T-cell (primary cell): ENCODE measurements at regions not wholly inside any gene's neighbourhood (a gene's known extent, or its start where the extent isn't known, plus 50 kb on each side); places are given as distances from the start of the nearest gene placed in this dataset.

Source experiments
- ATAC-seq, 4 experiments: fragments of 200-7000 bp in 3 of 4; fragments of 150-1000 bp in 1 of 4; cut with Tn5 transposase; replicated peaks in 1 of 4; 1 replicate in 3 of 4; 2 replicates in 1 of 4; pipeline ENCODE4 v1.10.0; 2021; ENCODE audit warnings: moderate library complexity in 3 of 4, mild to moderate bottlenecking in 2 of 4, moderate number of reproducible peaks in 1 of 4
- CTCF ChIA-PET, 2 donors: fragments of 300-600 bp; sonication (Branson Sonifier 250); formaldehyde crosslinking; loops; one replicate each; lab custom pipeline; 2022; ENCODE audit warnings: antibody characterized with exemption in 2 of 2; lab: Charles Lee
- POLR2A ChIA-PET, 2 donors: fragments of 300-600 bp; sonication (Branson Sonifier 250); formaldehyde crosslinking; loops; one replicate each; lab custom pipeline; 2022; ENCODE audit warnings: antibody characterized with exemption in 2 of 2; lab: Charles Lee
- DNase-seq, 35 experiments: peaks; one replicate each; pipeline versions ENCODE4 v3.0.0 to v3.0.0-alpha.2; 2013 to 2023
- H3K27ac ChIP-seq: one replicate; pipeline ENCODE4 v1.5.1; 2013; ENCODE audit warnings: low read length
- H3K27me3 ChIP-seq, 2 experiments: replicated peaks in 1 of 2; 1 replicate in 1 of 2; 2 replicates in 1 of 2; pipeline versions ENCODE4 v1.6.1 to v1.7.0; 2013; ENCODE audit warnings: low read length in 1 of 2, mixed read lengths in 1 of 2; ENCODE audit not compliant: control insufficient read depth in 2 of 2, insufficient read depth in 2 of 2; ENCODE audit errors: extremely low read depth in 1 of 2
- H3K36me3 ChIP-seq, 2 donors: 1 replicate in 1 of 2; 2 replicates in 1 of 2; pipeline versions ENCODE4 v1.6.1 to v1.7.0; 2013; ENCODE audit warnings: low read length in 1 of 2; ENCODE audit not compliant: control insufficient read depth in 2 of 2, insufficient read depth in 1 of 2; ENCODE audit errors: extremely low read depth in 1 of 2
- H3K4me1 ChIP-seq, 2 experiments: 1 replicate in 1 of 2; 2 replicates in 1 of 2; pipeline versions ENCODE4 v1.6.1 to v1.7.0; 2013; ENCODE audit warnings: low read length in 2 of 2, mixed read lengths in 1 of 2; ENCODE audit not compliant: insufficient read depth in 2 of 2, control insufficient read depth in 1 of 2; ENCODE audit errors: extremely low read depth in 1 of 2
- H3K4me3 ChIP-seq, 2 donors: 1 replicate in 1 of 2; 2 replicates in 1 of 2; pipeline versions ENCODE4 v1.5.1 to v1.7.0; 2013; ENCODE audit warnings: mild to moderate bottlenecking in 2 of 2, low read length in 1 of 2, moderate library complexity in 1 of 2; ENCODE audit not compliant: control insufficient read depth in 1 of 2; ENCODE audit errors: extremely low read depth in 1 of 2
- H3K9me3 ChIP-seq: 2 replicates; pipeline ENCODE4 v1.7.0; 2013
- H3K27ac Mint-ChIP-seq, 2 donors: one replicate each; pipeline ENCODE4 v1.8.0; 2020 to 2021; ENCODE audit warnings: mild to moderate bottlenecking in 2 of 2, mixed read lengths in 2 of 2
- H3K27me3 Mint-ChIP-seq, 2 donors: one replicate each; pipeline ENCODE4 v1.8.0; 2021 to 2022; ENCODE audit warnings: mixed read lengths in 2 of 2
- H3K36me3 Mint-ChIP-seq: one replicate; pipeline ENCODE4 v1.8.0; 2021; ENCODE audit warnings: mixed read lengths
- H3K4me1 Mint-ChIP-seq, 3 donors: one replicate each; pipeline ENCODE4 v1.8.0; 2020 to 2022; ENCODE audit warnings: mixed read lengths in 3 of 3, mild to moderate bottlenecking in 1 of 3
- H3K4me3 Mint-ChIP-seq, 3 donors: one replicate each; pipeline ENCODE4 v1.8.0; 2020 to 2022; ENCODE audit warnings: mild to moderate bottlenecking in 3 of 3, mixed read lengths in 3 of 3, moderate library complexity in 3 of 3
- H3K9me3 Mint-ChIP-seq, 3 donors: one replicate each; pipeline ENCODE4 v1.8.0; 2020 to 2022; ENCODE audit warnings: mixed read lengths in 3 of 3
- WGBS: methylation state at CpG from one replicate; pipeline ENCODE4 v1.1.5; 2013; ENCODE audit warnings: missing lambda C conversion rate; ENCODE audit not compliant: insufficient coverage; 5-methylcytosine and 5-hydroxymethylcytosine counted together

GRCh38 chr10:7507887-7508726 lies 97.3 kb upstream of the SFMBT2 start:
- H3K27ac Mint-ChIP-seq = peak overlapping the region; percentile 97
- Histone ChIP-seq H3K36me3 (no peaks in the 10 kb centered on the region), H3K9me3 (no peaks in the 10 kb centered on the region), H3K27ac (peak overlapping the region; percentile 81), H3K4me3 (no peak overlapping the region), H3K4me1 (peaks cover 21 to 37% of the 10 kb centered on the region in 2 experiments), H3K27me3 (no peaks in the 10 kb centered on the region)
- H3K36me3 Mint-ChIP-seq = peaks cover 17% of the 10 kb centered on the region
- ChIA-PET CTCF (interaction anchor here in 1 of 2 donors (0.7 kb wide), 1 partner anchor 24 kb away, joined by 4 read pairs; no protein-coding TSS in a partner anchor), POLR2A (no interaction called here)
- 29% methylated on average over 13 of the region's 13 CpGs for WGBS
- ATAC-seq = peak; percentile 54 to 84 (median 68)
- no peaks in the 10 kb centered on the region for H3K27me3 Mint-ChIP-seq
- peak overlapping the region in 2 of 3 donors; percentile 58 to 66 for H3K4me3 Mint-ChIP-seq
- H3K9me3 Mint-ChIP-seq = peaks cover 17 to 31% (median 17%) of the 10 kb centered on the region in 3 donors
- DNase-seq = peak in 24 of 35 experiments; percentile 2 to 60 (median 20)
- peaks cover 40 to 56% (median 56%) of the 10 kb centered on the region in 3 donors for H3K4me1 Mint-ChIP-seq

DNA sequence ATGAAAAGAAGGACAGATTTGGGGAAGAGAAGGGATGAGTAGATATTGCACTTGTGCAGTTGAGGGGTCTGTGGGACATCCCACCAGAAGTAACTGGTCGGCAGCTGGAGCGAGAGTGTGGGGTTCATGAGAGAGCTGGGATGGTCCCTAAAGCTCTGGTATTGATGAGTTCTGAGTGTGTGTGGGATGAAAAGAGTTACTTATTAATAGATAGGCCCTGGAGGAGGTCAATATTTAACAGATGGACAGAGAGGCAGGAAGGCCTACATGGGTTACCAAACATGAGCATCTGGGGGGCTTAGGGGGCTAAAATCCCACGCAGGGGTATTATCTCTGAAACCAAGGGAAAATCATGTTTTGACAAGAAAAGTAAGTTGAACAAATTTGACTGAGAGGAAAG lies 95.7 kb upstream of the SFMBT2 start:
- Histone ChIP-seq H3K4me3 (no peak overlapping the region), H3K36me3 (no peaks in the 10 kb centered on the region), H3K27ac (no peak overlapping the region), H3K9me3 (no peaks in the 10 kb centered on the region), H3K4me1 (peaks cover 19 to 33% of the 10 kb centered on the region in 2 experiments), H3K27me3 (no peaks in the 10 kb centered on the region)
- WGBS = 90% methylated on average over 3 of the region's 3 CpGs
- Mint-ChIP-seq H3K27me3 (no peaks in the 10 kb centered on the region), H3K36me3 (peaks cover 18% of the 10 kb centered on the region), H3K4me3 (peak overlapping the region in 1 of 3 donors; percentile 66), H3K9me3 (peaks cover 17 to 33% (median 17%) of the 10 kb centered on the region in 3 donors), H3K27ac (peak overlapping the region; percentile 57 to 97), H3K4me1 (peaks cover 37 to 50% (median 50%) of the 10 kb centered on the region in 3 donors)
- DNase-seq (no peak), ATAC-seq (no peak)
- CTCF ChIA-PET = no interaction called here
- POLR2A ChIA-PET = no interaction called here

DNA sequence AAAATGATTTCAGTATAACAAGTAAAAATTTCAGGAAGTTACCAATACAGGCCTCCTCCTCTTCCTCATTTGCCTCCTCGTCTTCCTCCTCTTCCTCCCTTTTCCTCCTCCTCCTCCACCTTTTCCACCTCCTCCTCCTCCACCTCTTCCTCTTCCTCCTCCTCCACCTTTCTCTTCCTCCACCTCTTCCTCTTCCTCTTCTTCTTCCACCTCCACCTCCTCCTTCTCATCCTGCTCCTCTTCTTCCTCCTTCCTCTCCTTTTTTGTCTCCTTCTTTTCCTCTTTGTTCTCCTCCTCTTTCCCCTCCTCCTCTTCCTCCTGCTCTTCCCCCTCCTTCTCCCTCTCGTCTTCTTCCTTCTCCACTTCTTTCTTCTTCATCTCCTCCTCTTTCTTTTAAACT lies 94.4 kb upstream of the SFMBT2 start:
- Mint-ChIP-seq H3K4me1 (peaks cover 41 to 54% (median 48%) of the 10 kb centered on the region in 3 donors), H3K9me3 (peaks cover 9 to 21% (median 13%) of the 10 kb centered on the region in 3 donors), H3K27me3 (no peaks in the 10 kb centered on the region), H3K36me3 (peaks cover 13% of the 10 kb centered on the region), H3K27ac (no peak overlapping the region), H3K4me3 (no peak overlapping the region)
- no peaks in the 10 kb centered on the region for H3K9me3 ChIP-seq
- no peaks in the 10 kb centered on the region for H3K36me3 ChIP-seq
- DNase-seq = no peak
- no peak overlapping the region for H3K4me3 ChIP-seq
- ChIA-PET POLR2A (interaction anchor here in 1 of 2 donors (0.6 kb wide), 1 partner anchor 1438 kb away, joined by 3 read pairs; no protein-coding TSS in a partner anchor), CTCF (no interaction called here)
- ATAC-seq = no peak
- WGBS = 55% methylated on average over 2 of the region's 2 CpGs
- H3K4me1 ChIP-seq = peaks cover 21 to 40% of the 10 kb centered on the region in 2 experiments
- no peaks in the 10 kb centered on the region for H3K27me3 ChIP-seq
- no peak overlapping the region for H3K27ac ChIP-seq

DNA sequence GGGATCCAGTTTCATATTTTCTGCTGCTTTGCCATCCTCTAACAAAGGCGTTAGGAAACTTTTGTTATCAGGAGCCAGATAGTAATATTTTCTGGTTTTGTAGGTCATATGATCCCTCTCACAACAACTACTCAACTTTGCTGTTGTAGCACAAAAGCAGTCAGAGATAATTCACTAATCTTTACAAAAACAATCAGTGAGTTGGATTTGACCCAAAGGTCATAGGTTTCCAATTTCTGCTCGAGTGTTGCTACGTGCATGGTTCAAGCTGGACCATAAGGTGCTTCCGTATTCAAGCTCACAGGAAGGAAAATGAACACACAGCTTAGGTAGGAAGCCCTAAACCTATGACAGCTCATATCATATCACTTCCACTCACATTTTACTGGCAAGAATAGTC lies 92.4 kb upstream of the SFMBT2 start:
- Mint-ChIP-seq H3K27me3 (no peaks in the 10 kb centered on the region), H3K4me3 (no peak overlapping the region), H3K36me3 (peaks cover 4% of the 10 kb centered on the region), H3K4me1 (peaks cover 34 to 47% (median 38%) of the 10 kb centered on the region in 3 donors), H3K27ac (no peak overlapping the region), H3K9me3 (peaks cover 0 to 8% (median 6%) of the 10 kb centered on the region in 3 donors)
- Histone ChIP-seq H3K9me3 (no peaks in the 10 kb centered on the region), H3K4me3 (no peak overlapping the region), H3K27ac (no peak overlapping the region), H3K27me3 (no peaks in the 10 kb centered on the region), H3K4me1 (peaks cover 21 to 31% of the 10 kb centered on the region in 2 experiments), H3K36me3 (no peaks in the 10 kb centered on the region)
- WGBS = 100% methylated on average over 3 of the region's 4 CpGs
- DNase-seq (no peak), ATAC-seq (no peak)
- POLR2A ChIA-PET = no interaction called here
- CTCF ChIA-PET = no interaction called here

DNA sequence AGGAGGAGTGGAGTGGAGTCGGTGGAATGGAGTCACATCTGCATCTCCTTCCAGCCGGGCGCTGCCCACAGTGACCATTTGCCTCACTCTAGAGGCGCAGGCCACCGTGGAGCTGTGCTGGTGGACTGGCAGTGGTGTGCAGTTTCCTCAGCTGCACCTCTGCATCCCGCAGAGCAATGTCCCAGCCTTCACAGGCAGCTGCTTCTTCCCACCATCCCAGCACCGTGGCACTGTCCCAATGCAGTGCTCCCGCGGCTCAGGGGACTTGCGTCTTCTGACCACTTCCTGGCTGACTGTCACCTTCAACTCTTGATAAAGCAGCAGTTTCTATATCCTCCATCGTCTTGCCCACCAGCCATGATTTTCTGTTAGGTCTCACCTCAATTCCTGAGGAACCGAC lies 90.3 kb upstream of the SFMBT2 start:
- no peak overlapping the region for H3K27ac Mint-ChIP-seq
- ChIA-PET CTCF (no interaction called here), POLR2A (interaction anchor here in 1 of 2 donors (0.5 kb wide), 1 partner anchor 411 kb away, joined by 3 read pairs; no protein-coding TSS in a partner anchor)
- Histone ChIP-seq H3K4me3 (no peak overlapping the region), H3K36me3 (no peaks in the 10 kb centered on the region), H3K4me1 (peaks cover 13 to 14% of the 10 kb centered on the region in 2 experiments), H3K27me3 (no peaks in the 10 kb centered on the region), H3K27ac (no peak overlapping the region), H3K9me3 (no peaks in the 10 kb centered on the region)
- peaks cover 19 to 27% (median 25%) of the 10 kb centered on the region in 3 donors for H3K4me1 Mint-ChIP-seq
- no peaks in the 10 kb centered on the region for H3K27me3 Mint-ChIP-seq
- peaks cover 0 to 8% (median 0%) of the 10 kb centered on the region in 3 donors for H3K9me3 Mint-ChIP-seq
- DNase-seq (peak in 1 of 35 experiments; percentile 26), ATAC-seq (peak in 3 of 4 experiments; percentile 15 to 58 (median 38))
- peaks cover 4% of the 10 kb centered on the region for H3K36me3 Mint-ChIP-seq
- WGBS = 37% methylated on average over 8 of the region's 12 CpGs
- H3K4me3 Mint-ChIP-seq = peak overlapping the region in 1 of 3 donors; percentile 9

- no peak overlapping the region for H3K4me3 Mint-ChIP-seq
- H3K9me3 ChIP-seq = no peaks in the 10 kb centered on the region
- peaks cover 8 to 13% of the 10 kb centered on the region in 2 experiments for H3K4me1 ChIP-seq
- peaks cover under 1% of the 10 kb centered on the region for H3K36me3 Mint-ChIP-seq
- ATAC-seq (no peak), DNase-seq (no peak)
- H3K27ac Mint-ChIP-seq = no peak overlapping the region
- POLR2A ChIA-PET = interaction anchor here in 1 of 2 donors (0.6 kb wide), 1 partner anchor 32 kb away, joined by 4 read pairs; no protein-coding TSS in a partner anchor
- no peaks in the 10 kb centered on the region for H3K27me3 Mint-ChIP-seq
- peaks cover 0 to 4% (median 0%) of the 10 kb centered on the region in 3 donors for H3K9me3 Mint-ChIP-seq
- H3K27me3 ChIP-seq = no peaks in the 10 kb centered on the region
- H3K4me1 Mint-ChIP-seq = peaks cover 23 to 35% (median 30%) of the 10 kb centered on the region in 3 donors
- H3K27ac ChIP-seq = no peak overlapping the region
- CTCF ChIA-PET = no interaction called here
- no peak overlapping the region for H3K4me3 ChIP-seq
- WGBS = 98% methylated on average over 5 of the region's 5 CpGs
- H3K36me3 ChIP-seq = no peaks in the 10 kb centered on the region
Measured at GRCh38 chr10:7498111-7498510, 87.3 kb upstream of the SFMBT2 start.
